NCI-H345 (cell line): ENCODE measurements at regions not wholly inside any gene's neighbourhood (a gene's known extent, or its start where the extent isn't known, plus 50 kb on each side); places are given as distances from the start of the nearest gene placed in this dataset.

Experiments
- DNase-seq: peaks from one replicate; lab custom pipeline; 2025; lab: John Stamatoyannopoulos, UW

DNA sequence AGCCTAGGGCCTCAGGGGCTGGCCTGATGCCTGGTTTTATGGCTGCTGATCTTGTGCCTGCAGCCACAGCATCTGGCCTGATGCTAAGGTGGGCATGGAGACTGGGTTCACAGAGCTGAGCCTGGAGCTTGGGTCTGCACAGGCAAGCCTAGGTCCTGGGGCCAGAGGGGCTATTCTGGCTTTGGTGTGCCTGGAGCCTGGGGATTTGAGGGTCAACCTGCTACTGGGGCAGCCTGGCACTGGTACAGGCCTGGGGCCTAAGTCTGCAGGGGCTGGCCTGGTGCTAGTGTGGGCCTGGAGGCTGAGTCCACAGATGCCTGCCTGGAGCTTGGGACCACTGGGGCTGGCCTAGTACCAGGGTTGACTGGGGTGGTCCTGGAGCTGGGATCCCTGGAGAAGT, 481.8 kb upstream of the GHITM start:
- no peak for DNase-seq

DNA sequence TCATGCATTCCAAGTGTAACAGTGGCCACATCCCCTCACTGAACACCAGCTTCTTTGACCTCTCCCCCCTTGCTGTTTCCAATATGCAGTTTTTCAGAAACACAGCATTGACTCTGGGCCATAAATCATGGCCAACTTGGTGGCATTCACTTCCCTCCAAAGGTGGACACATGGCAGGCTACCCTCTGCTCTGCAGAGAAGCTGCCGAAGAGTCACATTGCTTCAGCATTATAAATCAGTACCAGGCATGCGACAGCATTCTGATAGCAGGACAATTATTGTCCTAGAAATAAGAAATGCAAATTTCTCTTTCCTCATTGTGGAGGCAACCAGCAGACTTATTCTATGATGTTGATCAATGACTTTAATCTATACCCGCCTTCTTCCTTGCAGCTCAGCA, 475.4 kb upstream of the GHITM start:
- DNase-seq = no peak

DNA sequence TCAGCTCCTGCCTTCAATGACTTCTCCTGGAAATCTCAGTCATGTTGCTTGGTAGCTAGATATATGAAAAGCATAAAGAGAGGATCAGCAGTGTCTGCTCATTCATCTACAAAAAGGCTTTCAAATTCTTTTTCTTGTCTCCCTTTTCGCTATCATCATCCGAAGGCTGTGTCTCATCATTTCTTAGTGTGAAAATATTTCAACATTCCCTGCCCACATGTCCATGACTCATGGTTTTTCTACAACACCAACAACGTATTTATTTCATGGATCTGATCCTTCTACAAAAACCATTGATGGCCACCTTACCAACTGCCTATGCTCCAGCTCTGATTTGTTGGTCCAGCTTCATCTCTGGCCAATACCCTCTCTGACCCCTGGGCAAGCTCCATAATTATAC, 472.5 kb upstream of the GHITM start:
- DNase-seq = no peak

DNA sequence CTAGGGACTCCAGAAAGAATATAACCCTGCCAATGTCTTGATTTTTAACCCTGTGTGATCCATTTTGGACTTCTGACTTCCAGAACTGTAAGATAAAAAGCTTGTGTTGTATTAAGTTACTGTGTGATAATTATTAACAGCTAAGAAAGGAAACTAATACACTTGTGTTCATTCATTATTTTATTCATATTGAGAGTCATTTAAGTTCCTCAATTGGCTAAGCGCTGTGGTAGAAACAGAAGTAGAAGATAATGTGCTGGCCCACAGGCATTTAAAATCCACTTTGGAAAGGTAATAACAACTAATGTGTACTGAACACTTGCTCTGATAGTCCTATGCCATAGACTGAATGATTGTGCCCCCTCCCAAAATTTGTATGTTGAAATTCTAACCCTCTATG, 471.7 kb upstream of the GHITM start:
- no peak for DNase-seq

DNA sequence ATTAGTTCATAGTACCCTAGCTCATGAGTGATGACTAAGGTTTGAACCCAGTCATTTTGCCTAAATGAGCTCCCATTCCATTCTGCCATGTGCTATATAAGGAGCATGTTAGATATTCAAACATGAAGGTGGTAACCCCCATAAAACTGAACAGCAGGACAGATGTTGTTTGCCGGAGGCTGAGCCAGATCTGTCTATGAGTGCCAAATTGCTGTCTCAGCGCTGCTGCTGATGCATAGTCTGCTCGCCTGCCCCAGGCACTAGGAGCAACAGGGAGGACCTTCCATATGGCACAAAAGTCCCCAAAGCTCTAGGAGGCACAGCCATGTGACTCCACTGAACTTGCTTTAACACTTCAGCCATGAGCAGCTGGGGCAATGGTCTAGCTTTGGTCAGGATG, 466.0 kb upstream of the GHITM start:
- no peak for DNase-seq

DNA sequence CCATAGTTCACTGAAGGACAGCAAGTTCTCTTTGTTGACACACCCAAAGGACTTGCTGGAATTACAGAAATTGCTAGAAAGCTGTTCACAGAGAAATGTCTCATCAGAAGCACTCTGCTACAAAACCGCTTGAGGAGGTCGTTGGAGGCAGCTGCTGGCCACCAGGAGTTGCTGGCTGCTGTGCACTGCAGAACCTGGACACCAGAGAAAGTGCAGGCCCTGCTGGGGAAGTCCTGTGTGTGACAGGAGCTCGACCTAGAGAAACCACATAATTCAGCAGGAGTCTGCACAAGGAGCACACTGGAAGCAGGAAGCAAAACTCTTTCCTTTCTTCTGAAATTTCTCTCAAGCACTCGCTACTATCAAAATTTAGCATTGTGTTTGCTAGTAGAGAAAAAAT, 461.5 kb upstream of the GHITM start:
- DNase-seq = no peak

DNA sequence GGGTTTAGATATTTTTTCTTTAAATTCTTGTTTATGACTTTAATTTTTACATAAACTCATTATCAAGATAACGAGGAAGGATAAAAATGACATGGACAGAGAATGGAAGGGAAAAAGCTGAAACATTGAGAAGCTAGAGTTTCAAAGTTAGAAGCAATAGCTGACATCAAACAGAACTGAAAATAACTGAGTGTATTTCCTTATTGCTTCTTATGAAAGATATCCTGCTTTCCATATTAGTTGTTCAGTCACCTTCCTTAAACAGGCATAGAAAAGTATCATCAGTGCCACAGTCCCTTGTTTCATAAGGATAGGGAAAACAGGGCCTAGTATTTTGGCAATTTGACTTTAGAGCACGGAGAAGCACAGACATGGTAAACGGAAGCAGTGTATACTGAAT, 460.5 kb upstream of the GHITM start:
- no peak for DNase-seq

DNA sequence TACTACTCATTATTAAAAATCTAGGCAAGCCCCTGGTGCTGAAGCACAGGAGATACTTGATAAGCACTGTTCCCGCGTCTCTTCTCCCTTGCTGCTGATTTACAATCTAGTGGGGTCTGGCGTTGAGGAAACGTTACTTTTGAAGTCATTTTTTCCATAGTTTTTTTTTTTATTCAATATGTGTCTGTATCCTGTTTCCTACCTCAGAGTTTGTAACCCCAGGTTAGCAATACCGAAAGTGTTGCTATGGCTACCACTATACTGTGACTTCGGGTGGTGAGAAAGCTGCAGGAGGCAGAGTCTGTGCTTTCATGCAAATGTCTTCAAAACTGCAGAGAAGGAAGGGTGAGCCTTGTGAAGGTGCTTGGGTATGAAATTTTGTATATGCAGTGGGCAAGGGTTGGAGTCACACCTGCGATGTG, 458.8 kb upstream of the GHITM start:
- DNase-seq = no peak

DNA sequence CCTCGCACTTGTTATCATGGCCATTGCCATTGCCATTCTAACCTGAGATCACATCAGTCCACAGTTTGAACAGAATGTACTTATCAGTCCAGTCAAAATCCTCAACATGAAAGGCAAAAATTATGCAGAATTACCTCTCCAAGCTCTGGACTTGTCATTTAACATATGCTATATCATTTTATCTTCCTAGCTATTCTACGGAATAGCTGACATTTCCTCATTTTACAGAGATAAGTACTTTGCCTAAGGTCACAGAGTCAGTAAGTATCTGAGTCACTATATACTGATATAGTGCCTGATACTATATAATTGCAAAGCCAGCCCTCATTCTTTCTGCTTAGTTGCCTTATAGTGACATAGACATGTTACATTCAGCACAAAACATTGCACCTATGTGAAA, 456.9 kb upstream of the GHITM start:
- no peak for DNase-seq

DNA sequence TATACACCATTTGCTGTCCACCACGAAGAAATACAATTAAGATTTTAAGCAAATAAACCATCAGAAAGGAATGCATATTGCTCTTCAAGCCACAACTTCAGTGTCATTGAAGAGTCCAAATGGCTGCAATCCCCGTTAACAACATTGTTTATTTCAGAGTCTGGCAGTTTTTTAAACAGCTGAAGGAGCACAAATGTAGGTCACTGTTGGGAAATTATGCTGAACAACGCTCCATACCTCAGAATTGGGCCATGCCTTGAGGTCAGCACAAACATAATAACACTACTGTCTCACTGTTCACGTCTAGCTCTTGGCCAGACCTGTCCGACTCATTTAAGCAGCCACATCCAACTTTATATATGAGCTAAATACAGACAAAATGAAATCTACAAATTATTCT, 453.9 kb upstream of the GHITM start:
- no peak for DNase-seq

DNA sequence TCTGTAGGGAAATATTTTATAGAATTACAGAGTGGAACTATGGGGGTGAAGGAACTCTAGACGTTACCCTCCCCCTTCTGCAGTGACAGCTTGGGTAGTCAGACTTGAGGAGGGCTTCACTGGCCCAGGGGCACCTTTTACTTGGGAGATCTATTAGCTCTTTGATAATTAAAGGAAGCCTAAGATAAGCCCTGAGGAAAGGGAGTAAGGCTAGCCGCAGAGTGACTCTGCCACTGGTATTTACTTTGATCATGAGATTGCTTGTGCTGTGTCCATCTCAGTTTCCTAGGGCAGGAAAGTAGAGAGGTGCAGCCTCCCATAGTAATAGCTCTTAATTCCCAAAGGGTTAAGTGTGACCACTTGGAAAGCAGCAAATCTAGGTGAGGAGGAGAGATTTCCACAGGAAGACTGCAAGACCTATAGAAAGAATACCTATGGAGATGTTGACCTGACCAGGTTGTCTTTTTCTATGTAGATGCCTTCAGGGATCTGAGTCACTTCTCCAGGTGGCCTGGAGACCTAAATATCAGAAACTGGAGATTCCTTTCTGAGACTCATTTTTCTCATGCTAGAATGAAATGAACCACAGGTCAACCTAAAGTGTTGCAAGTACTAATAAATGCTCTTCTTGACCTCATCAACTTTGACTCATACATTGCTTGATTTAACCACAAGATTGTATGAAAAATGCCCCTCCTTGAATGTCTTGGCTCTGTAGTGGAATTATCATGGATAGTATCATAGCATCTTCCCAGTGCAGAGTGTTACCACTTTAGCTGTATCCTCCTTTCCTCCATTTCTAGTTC, 447.3 kb upstream of the GHITM start:
- no peak for DNase-seq

DNA sequence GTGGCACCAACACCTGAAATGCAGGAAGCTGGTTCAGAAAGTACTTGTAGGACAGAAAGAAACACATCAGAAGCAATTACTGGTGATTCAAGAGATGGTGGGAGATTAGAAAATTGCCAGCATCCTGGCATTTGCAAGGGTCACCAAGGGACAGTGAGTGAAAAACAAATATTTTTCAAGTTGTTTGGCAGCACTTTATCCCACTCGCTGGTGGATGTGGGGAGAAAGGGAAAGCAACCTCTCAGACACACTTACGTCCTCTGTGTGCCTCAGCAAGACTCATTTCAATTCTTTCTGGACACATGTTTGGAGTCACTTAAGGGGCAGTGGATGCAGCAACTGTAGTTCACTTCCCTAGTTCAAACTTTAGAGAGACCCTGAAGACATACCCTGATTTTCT, 440.4 kb upstream of the GHITM start:
- no peak for DNase-seq

DNA sequence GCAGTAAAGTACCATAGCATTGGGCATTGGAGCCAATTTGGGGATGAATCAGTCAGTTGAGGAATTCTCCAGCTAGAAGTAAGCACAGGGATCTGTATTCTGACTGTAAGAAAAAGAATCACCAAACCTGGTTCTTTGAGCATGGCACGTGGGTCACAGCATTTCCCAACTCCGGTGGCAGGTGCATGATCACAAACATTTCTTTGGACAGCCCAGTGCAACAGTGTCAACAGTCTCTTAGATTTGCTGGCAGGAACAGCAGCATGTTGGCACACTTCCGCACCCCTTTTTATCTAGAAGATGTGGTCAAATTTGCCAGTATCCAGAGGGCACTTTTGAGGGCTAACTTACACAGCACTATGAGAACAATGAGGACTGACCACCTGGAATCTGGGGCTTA, 437.5 kb upstream of the GHITM start:
- no peak for DNase-seq

DNA sequence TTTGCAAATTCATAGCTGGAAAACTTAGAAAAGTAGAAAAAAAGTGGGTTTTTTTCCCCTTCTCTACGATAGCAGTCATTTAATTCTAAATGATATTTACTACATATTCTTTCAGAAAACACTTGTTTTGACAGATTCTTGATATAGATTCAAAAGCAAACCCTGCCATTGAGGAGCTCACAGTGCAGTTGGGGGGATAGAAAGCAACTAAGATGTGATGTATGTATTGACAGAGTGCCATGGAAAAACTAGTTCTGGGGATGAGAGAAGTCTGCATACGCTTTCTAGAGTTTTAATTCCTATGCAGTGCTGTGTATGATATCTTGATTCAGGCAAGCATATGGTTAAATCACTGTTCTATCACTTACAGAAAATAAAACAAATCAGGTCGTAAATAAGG, 436.6 kb upstream of the GHITM start:
- DNase-seq = no peak

DNA sequence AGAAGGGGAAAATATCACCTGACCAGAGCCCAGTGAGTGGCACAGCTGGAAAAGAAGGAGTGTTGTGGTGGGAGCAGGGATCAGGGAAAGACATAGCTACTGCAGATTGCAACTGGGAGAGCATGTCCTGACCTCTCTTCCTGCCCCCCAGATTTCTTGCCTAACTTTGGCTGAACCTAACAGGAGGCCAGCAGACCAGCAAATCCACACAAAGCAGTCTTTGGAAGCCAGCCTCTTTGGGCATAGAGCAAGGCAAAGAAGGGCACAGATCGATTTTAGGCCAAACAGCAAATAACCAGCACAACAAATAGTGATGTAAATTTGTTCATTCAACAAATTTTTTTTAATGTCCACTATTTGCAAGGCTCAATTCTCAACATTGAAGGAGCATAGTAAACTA, 433.2 kb upstream of the GHITM start:
- no peak for DNase-seq

DNA sequence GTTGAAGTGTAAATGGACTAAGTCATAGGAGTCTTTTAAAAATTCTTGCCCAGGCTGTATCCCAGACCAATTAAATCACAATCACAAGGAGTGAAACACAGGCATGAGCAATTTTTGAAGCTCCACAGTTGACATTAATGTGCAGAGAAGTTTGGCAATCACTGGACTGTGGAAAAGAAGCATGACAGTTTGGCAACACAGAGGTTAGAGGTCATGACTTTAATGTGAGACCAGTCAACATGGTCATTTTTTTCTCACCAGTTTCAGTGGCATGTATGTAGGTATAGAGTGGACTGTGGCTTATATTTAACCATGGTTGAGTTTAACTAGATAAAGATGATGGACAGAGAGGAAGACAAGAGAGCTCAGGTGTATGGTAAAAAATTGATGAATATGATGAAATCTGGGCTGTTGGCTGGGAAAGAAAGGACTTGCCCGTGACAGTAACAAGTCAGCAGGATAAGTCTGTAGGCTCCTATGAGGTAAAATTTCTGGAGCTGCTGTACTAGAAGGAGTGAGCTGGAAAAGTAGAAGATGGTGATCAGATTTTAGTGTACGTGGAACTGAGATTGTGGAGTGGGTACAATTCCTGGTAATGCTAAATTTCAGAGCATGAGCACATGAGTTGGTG, 432.2 kb upstream of the GHITM start:
- DNase-seq = no peak

DNA sequence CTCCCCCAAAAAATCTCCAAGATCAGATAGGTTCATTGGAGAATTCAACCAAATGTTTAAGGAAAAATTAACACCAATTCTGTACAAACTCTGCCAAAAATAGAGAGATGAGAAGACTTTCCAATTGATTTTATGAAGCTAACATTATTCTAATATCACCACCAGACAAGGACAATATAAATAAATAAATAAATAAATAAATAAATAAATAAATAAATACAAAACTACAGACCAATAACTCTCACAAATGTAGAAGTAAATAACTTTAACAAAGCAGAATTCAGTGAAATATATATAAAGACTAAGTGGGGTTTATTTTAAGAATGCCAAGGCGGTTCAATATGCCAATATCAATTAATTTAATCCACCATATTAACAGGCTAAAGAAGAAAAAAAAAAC, 425.9 kb upstream of the GHITM start:
- DNase-seq = no peak

DNA sequence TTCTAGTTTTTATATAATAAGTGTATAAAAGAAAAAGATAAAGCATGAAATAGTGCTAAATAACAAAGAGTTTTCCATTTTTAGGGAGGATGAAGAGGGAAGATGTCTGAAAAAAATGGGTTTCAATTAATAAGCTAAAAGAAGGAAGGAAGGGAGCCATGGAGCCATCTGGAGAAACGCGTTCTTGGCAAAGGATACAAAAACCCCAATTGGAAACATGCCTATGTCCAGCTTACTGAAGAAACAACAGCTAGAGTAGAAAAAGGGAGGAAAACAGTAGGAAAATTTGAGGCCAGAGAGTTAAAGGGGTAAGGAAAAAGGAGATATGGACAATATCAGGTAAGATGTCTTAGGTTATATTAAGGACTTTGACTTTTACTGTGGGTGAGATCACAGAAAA, 416.2 kb upstream of the GHITM start:
- DNase-seq = no peak

DNA sequence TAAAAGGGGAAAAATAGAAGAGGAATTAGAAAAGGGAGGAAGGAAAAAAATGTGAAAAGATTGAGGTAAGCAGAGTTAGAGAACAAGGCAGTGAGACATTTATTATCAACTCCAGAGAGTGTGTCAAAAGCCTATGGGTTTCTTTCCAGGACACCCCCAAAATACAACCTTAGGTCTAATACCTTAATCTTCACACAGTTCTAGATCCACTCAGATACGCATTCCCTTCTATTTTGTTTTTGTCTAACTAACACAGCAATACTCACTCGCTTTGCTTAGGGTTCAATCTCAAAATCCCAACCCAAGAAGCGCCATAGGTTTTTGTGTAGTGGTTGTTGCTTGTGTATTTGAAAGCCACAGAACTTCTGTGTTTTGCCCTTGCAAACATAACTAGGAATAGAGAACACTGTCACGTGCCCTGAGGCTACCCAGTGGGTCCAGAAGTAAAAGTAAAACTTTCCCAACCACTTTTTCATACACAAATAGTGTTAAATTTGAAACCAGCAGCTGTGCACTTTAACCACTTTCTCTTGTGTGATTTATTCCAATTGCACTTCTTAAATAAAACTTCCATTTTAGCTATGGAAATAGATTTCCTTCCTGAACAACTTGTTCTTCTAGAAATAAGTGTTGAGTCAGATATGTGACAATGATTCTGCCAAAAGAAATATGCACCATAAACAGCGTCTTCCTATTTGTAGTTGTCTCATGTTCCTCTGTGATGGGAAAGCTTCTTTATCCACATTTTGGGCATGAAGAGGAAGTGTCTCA, 414.7 kb upstream of the GHITM start:
- DNase-seq = no peak

DNA sequence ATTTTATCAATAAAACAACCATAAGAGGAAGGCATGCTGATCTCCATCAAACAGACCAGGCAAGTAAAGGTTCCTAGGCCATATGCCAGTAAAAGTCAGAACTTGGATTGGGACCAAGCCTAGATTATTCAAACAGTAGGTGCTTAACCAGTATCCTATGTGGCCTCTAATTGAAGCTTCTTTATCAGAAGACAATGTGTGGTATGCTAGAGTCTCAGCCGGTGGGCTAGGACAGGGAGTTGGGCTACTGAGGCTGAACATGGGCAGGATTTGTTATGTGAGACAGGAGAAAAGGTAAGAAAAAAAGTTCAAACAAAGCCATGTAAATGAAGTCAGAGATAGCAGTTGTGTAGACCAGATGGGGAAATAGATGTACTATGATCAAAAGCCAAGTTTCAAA, 413.7 kb upstream of the GHITM start:
- no peak for DNase-seq

DNA sequence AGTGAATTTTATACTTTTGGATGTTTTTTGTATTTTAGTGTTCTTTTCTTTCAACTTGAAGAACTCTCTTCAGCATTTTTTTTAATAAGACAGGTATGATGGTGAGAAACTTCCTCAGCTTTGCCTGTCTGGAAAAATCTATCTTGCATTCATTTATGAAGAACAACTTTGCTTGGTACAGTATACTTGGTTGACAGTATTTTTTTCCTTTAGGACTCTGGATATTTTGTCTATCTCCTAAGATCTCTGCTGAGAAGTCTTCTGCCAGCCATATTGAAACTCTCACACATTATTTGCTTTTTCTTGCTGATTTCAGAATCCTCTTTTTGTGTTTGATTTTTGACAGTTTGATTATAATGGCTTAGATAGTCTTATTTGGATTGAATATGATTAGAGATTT, 405.0 kb upstream of the GHITM start:
- DNase-seq = no peak

DNA sequence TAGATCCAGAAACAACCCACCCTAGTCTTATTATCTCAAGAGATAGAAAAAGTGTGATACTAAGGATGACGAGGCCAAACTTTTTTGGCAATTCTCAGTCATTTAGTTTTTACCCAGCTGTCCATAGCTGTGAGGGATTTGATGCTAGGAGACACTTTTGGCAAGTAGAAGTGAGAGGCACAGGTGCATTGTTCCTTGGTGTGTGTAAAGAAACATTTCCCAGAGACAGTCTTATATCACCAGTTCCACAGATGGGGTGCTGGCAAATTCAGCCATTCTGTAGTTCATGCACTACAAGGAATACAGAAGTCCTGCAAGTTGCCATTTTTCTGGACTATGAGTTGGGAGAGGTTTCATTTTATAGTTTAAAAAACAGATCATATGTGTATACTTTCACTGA, 403.3 kb upstream of the GHITM start:
- no peak for DNase-seq

DNA sequence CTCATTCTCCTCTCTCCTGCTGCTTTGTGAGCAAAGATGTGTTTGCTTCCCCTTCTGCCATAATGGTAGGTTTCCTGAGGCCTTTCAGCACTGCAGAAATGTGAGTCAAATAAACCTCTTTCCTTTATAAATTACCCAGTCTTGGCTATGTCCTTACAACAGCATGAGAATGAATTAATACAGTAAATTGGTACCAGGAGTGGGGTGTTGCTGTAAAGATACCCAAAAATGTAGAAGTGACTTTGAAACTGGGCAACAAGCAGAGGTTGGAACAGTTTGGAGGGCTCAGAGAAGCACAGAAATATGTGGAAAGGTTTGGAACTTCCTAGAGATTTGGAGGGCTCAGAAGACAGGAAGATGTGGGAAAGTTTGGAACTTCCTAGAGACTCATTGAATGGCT, 388.7 kb upstream of the GHITM start:
- DNase-seq = no peak
